ENCODE measurements at regions not wholly inside any gene's neighbourhood (a gene's known extent, or its start where the extent isn't known, plus 50 kb on each side); places are given as distances from the start of the nearest gene placed in this dataset.

DNA sequence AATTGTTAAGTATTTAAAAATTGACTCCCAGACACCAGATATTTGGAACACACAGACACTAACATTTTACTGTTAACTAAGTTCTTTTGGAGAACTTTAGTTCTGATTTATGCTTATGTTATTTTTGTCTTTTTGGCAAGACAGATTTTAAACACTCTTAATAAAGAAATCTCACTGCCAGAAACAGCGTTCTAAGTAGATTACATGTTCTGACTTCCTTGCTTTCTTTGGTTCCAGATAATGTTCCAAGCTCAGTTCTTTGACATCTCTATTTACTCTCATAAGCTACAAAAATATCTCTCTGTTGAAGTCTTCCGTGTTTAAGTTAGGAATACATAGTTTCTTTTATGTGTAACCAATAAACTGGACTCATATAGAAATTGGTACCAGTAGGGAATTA is 1699.6 kb downstream of the OTOL1 start:
- no peak for TF ChIP-seq CTCF (IDR thresholded peaks at IDR 0.05 in 4 of 5, conservative IDR thresholded peaks at IDR 0.05 in 1 of 5)
- no peak for TF ChIP-seq POLR2A (IDR thresholded peaks at IDR 0.05)

Data from gastrocnemius medialis (tissue), 4 donors.